ENCODE measurements at regions not wholly inside any gene's neighbourhood (a gene's known extent, or its start where the extent isn't known, plus 50 kb on each side); places are given as distances from the start of the nearest gene placed in this dataset.

- TF ChIP-seq CTCF (IDR thresholded peaks at IDR 0.05; ENCODE audit: insufficient read depth, low read depth, low read length) (no peak), EZH2 (IDR thresholded peaks at IDR 0.05; ENCODE audit: insufficient read depth, low read length) (no peak)
Measured at GRCh38 chrX:10821293-10821692, 200.9 kb upstream of the MID1 start.

Data from astrocyte (in vitro differentiated cells and primary cell).